ENCODE measurements at regions not wholly inside any gene's neighbourhood (a gene's known extent, or its start where the extent isn't known, plus 50 kb on each side); places are given as distances from the start of the nearest gene placed in this dataset.

DNA sequence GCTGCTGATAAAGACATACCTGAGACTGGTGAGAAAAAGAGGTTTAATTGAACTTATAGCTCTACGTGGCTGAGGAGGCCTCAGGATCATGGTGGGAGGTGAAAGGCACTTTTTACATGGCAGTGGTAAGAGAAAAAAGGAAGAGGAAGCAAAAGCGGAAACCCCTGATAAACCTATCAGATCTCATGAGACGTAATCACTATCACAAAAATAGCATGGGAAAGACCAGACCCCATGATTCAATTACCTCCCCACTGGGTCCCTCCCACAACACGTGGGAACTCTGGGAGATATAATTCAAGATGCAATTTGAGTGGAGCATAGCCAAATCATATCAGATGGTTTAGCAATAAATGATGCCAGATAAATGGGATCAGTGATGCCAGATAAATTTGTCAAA lies 892.0 kb upstream of the CELF2 start:
- TF ChIP-seq, protein P1, sequence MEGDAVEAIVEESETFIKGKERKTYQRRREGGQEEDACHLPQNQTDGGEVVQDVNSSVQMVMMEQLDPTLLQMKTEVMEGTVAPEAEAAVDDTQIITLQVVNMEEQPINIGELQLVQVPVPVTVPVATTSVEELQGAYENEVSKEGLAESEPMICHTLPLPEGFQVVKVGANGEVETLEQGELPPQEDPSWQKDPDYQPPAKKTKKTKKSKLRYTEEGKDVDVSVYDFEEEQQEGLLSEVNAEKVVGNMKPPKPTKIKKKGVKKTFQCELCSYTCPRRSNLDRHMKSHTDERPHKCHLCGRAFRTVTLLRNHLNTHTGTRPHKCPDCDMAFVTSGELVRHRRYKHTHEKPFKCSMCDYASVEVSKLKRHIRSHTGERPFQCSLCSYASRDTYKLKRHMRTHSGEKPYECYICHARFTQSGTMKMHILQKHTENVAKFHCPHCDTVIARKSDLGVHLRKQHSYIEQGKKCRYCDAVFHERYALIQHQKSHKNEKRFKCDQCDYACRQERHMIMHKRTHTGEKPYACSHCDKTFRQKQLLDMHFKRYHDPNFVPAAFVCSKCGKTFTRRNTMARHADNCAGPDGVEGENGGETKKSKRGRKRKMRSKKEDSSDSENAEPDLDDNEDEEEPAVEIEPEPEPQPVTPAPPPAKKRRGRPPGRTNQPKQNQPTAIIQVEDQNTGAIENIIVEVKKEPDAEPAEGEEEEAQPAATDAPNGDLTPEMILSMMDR (IDR thresholded peaks at IDR 0.05) = no peak
- no peak for TF ChIP-seq POLR2A (IDR thresholded peaks at IDR 0.05)
